AG09319 (cell line): ENCODE measurements at regions not wholly inside any gene's neighbourhood (a gene's known extent, or its start where the extent isn't known, plus 50 kb on each side); places are given as distances from the start of the nearest gene placed in this dataset.

ENCODE experiments used
- DNase-seq: peaks from one replicate; pipeline ENCODE4 v3.0.0-alpha.2; 2010; ENCODE audit warnings: low read depth; ENCODE audit errors: extremely low read depth
- CTCF ChIP-seq: IDR thresholded peaks from 2 replicates; pipeline ENCODE4 v1.5.1; 2011; ENCODE audit warnings: low read depth, mild to moderate bottlenecking, inconsistent platforms, low read length, moderate library complexity

DNA sequence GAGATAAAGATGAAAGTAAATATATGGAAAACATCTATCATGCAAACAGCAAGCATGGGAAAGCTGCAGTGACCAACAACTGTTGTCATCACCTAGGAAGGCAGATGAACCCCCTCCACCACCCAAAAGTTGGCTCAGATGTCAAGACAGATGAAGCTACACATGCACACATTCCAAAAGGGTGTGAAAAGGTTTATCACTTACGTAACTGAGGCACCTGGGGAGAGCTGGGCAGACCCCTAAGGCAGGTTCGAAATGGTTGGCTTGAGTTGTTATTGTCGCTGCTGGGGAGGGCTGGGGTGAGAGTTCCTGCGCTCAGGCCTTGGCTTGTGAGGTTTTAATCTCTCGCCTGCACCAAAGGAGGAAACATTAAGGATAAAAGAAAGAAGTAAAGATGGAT is 355.1 kb upstream of the CHRM3 start:
- DNase-seq, result no peak
- TF ChIP-seq CTCF, result no peak

GRCh38 chr1:239025997-239026694 is 360.2 kb upstream of the CHRM3 start:
- no peak for DNase-seq
- no peak for TF ChIP-seq CTCF

DNA sequence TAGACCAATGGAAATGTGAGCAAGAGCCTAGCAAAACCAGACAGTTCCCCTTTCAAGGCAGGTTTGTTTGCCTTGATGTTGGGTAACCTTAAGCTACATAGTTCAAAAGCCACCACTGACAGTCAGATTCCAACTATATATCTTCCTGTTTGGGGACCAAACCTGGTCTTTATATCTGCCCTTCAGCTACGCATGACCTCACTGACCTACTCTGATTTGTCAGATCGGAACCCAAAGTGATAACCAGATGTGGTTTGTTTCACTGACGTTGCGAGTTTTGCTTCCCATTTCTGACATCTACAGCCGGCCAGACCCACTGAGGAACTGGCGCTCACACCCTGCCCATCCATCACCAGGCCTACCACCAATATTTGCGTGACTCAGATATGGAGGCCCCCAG is 361.1 kb upstream of the CHRM3 start:
- no peak for TF ChIP-seq CTCF
- DNase-seq, result no peak

- DNase-seq, result no peak
- TF ChIP-seq CTCF, result no peak
These were observed 362.5 kb upstream of the CHRM3 start for GRCh38 chr1:239023732-239024360.

GRCh38 chr1:239016337-239016736 is 370.0 kb upstream of the CHRM3 start:
- no peak for TF ChIP-seq CTCF

DNA sequence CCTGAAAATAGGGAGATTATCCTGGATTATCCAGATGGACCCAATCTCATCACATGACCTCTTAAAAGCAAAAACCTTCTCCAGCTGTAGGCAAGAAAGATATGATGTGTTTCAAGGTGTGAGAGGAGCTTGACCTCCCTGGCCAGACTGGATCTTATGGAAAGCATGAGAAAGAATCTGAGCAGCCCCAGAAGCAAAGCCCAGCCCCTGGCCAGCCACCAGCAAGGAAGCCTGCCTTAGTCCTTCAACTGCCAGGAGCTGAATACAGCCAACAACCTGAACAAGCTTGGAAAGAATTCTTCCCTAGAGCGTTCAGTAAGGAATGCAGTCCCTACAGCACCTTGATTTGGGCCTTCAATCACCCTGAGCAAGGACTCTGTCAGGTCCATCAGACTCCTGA is 375.0 kb upstream of the CHRM3 start:
- no peak for DNase-seq

More at GRCh38 chr1:239016337-239016736, 370.0 kb upstream of the CHRM3 start:
- DNase-seq, result no peak

More for the DNA sequence above, 375.0 kb upstream of the CHRM3 start:
- TF ChIP-seq CTCF, result no peak
